ENCODE measurements at regions not wholly inside any gene's neighbourhood (a gene's known extent, or its start where the extent isn't known, plus 50 kb on each side); places are given as distances from the start of the nearest gene placed in this dataset.

GRCh38 chr4:62209757-62210485, 1009.8 kb downstream of the ADGRL3 start:
- Histone ChIP-seq H3K56ac (ENCODE audit: extremely low read depth, insufficient read depth, low read length) (no peak overlapping the region), H4K5ac (ENCODE audit: low read depth, low read length) (no peak overlapping the region), H3K9me3 (ENCODE audit: control insufficient read depth, insufficient read depth, low read length) (no peaks in the 10 kb centered on the region), H4K91ac (ENCODE audit: insufficient read depth, low read depth, low read length) (no peak overlapping the region), H3K9me1 (ENCODE audit: insufficient read depth, low read length) (no peaks in the 10 kb centered on the region), H3K14ac (replicated peaks; ENCODE audit: low read depth, low read length) (no peak overlapping the region), H3K4ac (ENCODE audit: low read depth, low read length) (no peak overlapping the region), H2BK5ac (ENCODE audit: low read depth, low read length, poor library complexity, severe bottlenecking) (no peak overlapping the region), H3K23ac (ENCODE audit: low read depth, low read length) (no peak overlapping the region), H4K20me1 (ENCODE audit: insufficient read depth, low read length) (no peaks in the 10 kb centered on the region), H2BK120ac (ENCODE audit: low read depth, low read length) (no peak overlapping the region), H3K4me3 (ENCODE audit: insufficient read depth, low read depth, low read length) (no peak overlapping the region), H3K9ac (ENCODE audit: low read depth, low read length) (no peak overlapping the region), H3K4me1 (ENCODE audit: control insufficient read depth, insufficient read depth, low read length) (no peaks in the 10 kb centered on the region), H3K27ac (ENCODE audit: insufficient read depth, low read length) (no peak overlapping the region), H2BK20ac (ENCODE audit: low read depth, low read length) (no peak overlapping the region), H3K79me1 (ENCODE audit: low read depth in 1 of 2, low read length in 2 of 2) (no peaks in the 10 kb centered on the region), H4K8ac (ENCODE audit: low read depth in 2 of 2, low read length in 2 of 2) (no peak overlapping the region), H2BK15ac (ENCODE audit: low read depth, low read length) (no peak overlapping the region), H2AK5ac (ENCODE audit: low read depth, low read length) (no peak overlapping the region), H3K36me3 (ENCODE audit: control insufficient read depth, insufficient read depth, low read length) (no peaks in the 10 kb centered on the region), H3K18ac (ENCODE audit: low read depth, low read length) (no peak overlapping the region), H2AFZ (replicated peaks; ENCODE audit: low read length, poor library complexity) (no peak overlapping the region), H3K4me2 (ENCODE audit: low read depth, low read length) (no peak overlapping the region), H2AK9ac (replicated peaks; ENCODE audit: low read depth, low read length, poor library complexity) (no peak overlapping the region), H3K27me3 (ENCODE audit: control insufficient read depth, insufficient read depth, low read length) (no peaks in the 10 kb centered on the region)
- TF ChIP-seq BHLHE40 (IDR thresholded peaks at IDR 0.05; ENCODE audit: low read depth, low read length), result no peak
- ATAC-seq (ENCODE audit: low read depth), result no peak
- BruUV-seq (replicated peaks), result no TSS peak
- ChIA-PET POLR2A (ENCODE audit: unreplicated experiment) (no interaction called here), CTCF (no interaction called here)
- dilution Hi-C loops (cut with HindIII; ENCODE audit: low sequenced_read_pairs, unreplicated experiment) (no loop called here), intact Hi-C loops (cut with micrococcal nuclease) (no loop called here), in situ Hi-C loops (cut with MboI; ENCODE audit: low sequenced_read_pairs) (no loop called here)
- no peak for DNase-seq
- WGBS, 2 experiments (ENCODE audit: extremely low coverage in 2 of 2, insufficient read length in 1 of 2), result no CpG with 5 or more reads among the region's 4 CpGs

All from IMR-90 (cell line).